Activated T-helper 17 cell treated with anti-CD3 and anti-CD28 coated beads, Interleukin-2, amount 50 U/mL, for 72 hours (primary cell): ENCODE measurements at regions not wholly inside any gene's neighbourhood (a gene's known extent, or its start where the extent isn't known, plus 50 kb on each side); places are given as distances from the start of the nearest gene placed in this dataset.
A peak's percentile ranks its signal among the peaks of the same experiment; 100 is the strongest.
"Not testable (repeated sequence)": the region's sequence is repeated elsewhere in the genome, so short reads cannot be mapped to it uniquely, and the experiment has no call there.

Experiments
- ATAC-seq: fragments of 150-1000 bp; cut with Tn5 transposase; replicated peaks from 2 replicates; pipeline ENCODE4 v1.10.0; 2021; ENCODE audit warnings: mild to moderate bottlenecking, moderate library complexity
- H3K27ac Mint-ChIP-seq: one replicate; pipeline ENCODE4 v1.8.0; 2022; ENCODE audit warnings: mixed read lengths
- H3K27me3 Mint-ChIP-seq: one replicate; pipeline ENCODE4 v1.8.0; 2022; ENCODE audit warnings: mixed read lengths
- H3K36me3 Mint-ChIP-seq: one replicate; pipeline ENCODE4 v1.8.0; 2022; ENCODE audit warnings: low read depth, mild to moderate bottlenecking, mixed read lengths
- H3K4me1 Mint-ChIP-seq: one replicate; pipeline ENCODE4 v1.8.0; 2022; ENCODE audit warnings: mixed read lengths
- H3K4me3 Mint-ChIP-seq: one replicate; pipeline ENCODE4 v1.8.0; 2022; ENCODE audit warnings: mild to moderate bottlenecking, mixed read lengths
- H3K9me3 Mint-ChIP-seq: one replicate; pipeline ENCODE4 v1.8.0; 2022; ENCODE audit warnings: mixed read lengths

GRCh38 chrY:20891440-20892160 is 135.7 kb downstream of the RPS4Y2 start:
- Mint-ChIP-seq H3K9me3 (no peaks in the 10 kb centered on the region), H3K27me3 (no peaks in the 10 kb centered on the region), H3K27ac (no peak overlapping the region), H3K4me1 (no peaks in the 10 kb centered on the region), H3K4me3 (no peak overlapping the region), H3K36me3 (no peaks in the 10 kb centered on the region)
- ATAC-seq = no peak

DNA sequence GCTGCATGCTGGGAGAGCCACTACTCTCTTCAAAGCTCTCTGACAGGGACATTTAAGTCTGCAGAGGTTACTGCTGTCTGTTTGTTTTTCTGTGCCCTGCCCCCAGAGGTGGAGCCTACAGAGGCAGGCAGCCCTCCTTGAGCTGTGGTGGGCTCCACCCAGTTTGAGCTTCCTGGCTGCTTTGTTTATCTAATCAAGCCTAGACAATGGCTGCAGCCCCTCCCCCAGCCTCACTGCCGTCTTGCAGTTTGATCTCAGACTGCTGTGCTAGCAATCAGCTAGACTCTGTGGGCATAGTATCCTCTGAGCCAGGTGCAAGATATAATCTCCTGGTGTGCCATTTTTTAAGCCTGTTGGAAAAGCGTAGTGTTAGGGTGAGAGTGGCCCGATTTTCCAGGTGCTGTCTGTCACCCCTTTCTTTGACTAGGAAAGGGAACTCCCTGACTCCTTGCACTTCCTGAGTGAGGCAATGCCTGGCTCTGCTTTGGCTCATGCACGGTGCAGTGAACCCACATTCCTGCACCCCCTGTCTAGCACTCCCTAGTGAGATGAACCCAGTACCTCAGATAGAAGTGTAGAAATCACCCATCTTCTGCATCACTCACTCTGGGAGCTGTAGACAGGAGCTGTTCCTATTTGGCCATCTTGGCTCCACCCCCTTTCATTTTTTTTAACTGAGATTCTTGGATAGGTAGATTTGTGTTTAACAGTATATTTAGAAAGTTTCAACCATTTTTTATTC is 169.6 kb downstream of the RPS4Y2 start:
- H3K36me3 Mint-ChIP-seq, H3K27me3 Mint-ChIP-seq, H3K27ac Mint-ChIP-seq, H3K4me1 Mint-ChIP-seq, ATAC-seq, H3K9me3 Mint-ChIP-seq: not testable (repeated sequence)
- peak overlapping the region; percentile 34 for H3K4me3 Mint-ChIP-seq

- Mint-ChIP-seq H3K36me3 (no peaks in the 10 kb centered on the region), H3K27ac (no peak overlapping the region), H3K27me3 (no peaks in the 10 kb centered on the region), H3K4me3 (no peak overlapping the region), H3K9me3 (peaks cover 5% of the 10 kb centered on the region), H3K4me1 (no peaks in the 10 kb centered on the region)
- no peak for ATAC-seq
Measured at GRCh38 chrY:20929691-20930342, 173.9 kb downstream of the RPS4Y2 start.

GRCh38 chrY:20936709-20937251 is 180.9 kb downstream of the RPS4Y2 start:
- not testable (repeated sequence) for H3K4me3 Mint-ChIP-seq, H3K36me3 Mint-ChIP-seq, ATAC-seq, H3K9me3 Mint-ChIP-seq, H3K4me1 Mint-ChIP-seq, H3K27me3 Mint-ChIP-seq, H3K27ac Mint-ChIP-seq

- Mint-ChIP-seq H3K27ac (no peak overlapping the region), H3K36me3 (no peaks in the 10 kb centered on the region), H3K4me1 (peaks cover 7% of the 10 kb centered on the region), H3K4me3 (peak overlapping the region; percentile 13), H3K9me3 (no peaks in the 10 kb centered on the region), H3K27me3 (no peaks in the 10 kb centered on the region)
- ATAC-seq = no peak
Measured at GRCh38 chrY:20961512-20961911, 205.6 kb downstream of the RPS4Y2 start.

- Mint-ChIP-seq H3K9me3 (no peaks in the 10 kb centered on the region), H3K27ac (no peak overlapping the region), H3K4me3 (no peak overlapping the region), H3K36me3 (no peaks in the 10 kb centered on the region), H3K4me1 (no peaks in the 10 kb centered on the region), H3K27me3 (no peaks in the 10 kb centered on the region)
- ATAC-seq = no peak
Measured at GRCh38 chrY:20967828-20968227, 211.9 kb downstream of the RPS4Y2 start.

DNA sequence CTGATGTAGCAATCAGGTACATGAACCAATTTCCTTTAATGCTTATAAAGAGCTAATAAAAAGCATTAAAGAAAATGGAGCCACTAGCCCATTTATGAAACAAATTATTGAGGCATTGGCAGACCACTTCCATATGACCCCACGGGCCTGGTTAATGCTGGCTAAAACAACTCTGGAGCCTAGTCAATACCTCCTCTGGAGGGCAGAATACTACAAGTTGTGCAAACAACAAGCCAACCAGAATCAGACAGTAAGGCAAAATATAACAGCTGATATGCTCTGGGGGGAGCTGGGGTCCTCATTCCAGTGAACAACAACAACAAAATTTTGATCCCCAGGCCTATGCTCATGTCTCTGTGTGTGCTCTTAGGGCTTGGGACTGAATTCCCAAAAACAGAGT is 212.3 kb downstream of the RPS4Y2 start:
- H3K4me1 Mint-ChIP-seq = no peaks in the 10 kb centered on the region
- H3K4me3 Mint-ChIP-seq = no peak overlapping the region
- ATAC-seq = no peak
- no peaks in the 10 kb centered on the region for H3K9me3 Mint-ChIP-seq
- no peaks in the 10 kb centered on the region for H3K27me3 Mint-ChIP-seq
- H3K27ac Mint-ChIP-seq = no peak overlapping the region
- no peaks in the 10 kb centered on the region for H3K36me3 Mint-ChIP-seq

DNA sequence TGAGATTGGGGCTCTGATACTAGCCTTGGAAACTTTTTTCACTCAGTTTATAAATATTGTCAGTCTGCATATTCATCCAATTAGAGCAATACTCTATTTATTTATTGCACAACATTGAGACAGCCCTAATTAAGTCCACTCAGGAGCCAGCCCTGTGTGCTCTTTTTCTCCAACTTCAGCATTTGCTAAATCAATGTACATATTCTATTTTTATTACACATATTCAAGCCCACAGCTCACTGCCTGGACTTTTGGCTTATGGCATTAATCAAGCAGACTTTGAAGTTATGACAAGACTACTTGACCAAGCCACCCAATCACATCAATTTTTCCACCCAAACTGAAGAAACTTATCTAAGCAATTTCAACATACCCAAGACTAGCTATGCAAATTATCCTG is 215.5 kb downstream of the RPS4Y2 start:
- Mint-ChIP-seq H3K4me1 (no peaks in the 10 kb centered on the region), H3K4me3 (no peak overlapping the region), H3K27ac (no peak overlapping the region), H3K27me3 (no peaks in the 10 kb centered on the region), H3K36me3 (no peaks in the 10 kb centered on the region), H3K9me3 (no peaks in the 10 kb centered on the region)
- no peak for ATAC-seq

DNA sequence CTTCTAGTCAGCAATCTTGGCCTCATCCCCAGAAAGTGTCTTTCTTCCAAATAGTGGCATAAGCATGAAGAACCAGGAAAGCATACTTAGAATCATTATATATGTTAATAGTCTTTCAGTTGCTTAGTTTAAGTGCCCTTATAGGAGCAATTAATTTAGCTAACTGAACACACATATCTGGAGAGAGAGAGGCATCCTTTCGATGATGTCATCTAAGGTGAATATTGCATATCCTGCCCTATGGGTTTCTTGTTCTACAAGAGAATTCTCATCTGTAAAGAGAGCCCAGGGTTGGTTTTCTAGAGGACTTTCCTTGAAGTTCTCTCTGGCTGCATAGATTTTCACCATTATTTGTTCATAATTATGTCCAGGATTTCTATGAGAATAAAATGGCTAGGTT is 230.1 kb downstream of the RPS4Y2 start:
- Mint-ChIP-seq H3K27ac (no peak overlapping the region), H3K9me3 (no peaks in the 10 kb centered on the region), H3K27me3 (no peaks in the 10 kb centered on the region), H3K36me3 (no peaks in the 10 kb centered on the region), H3K4me1 (peaks cover 7% of the 10 kb centered on the region), H3K4me3 (no peak overlapping the region)
- ATAC-seq = no peak

- ATAC-seq = peak; percentile 53
- H3K27me3 Mint-ChIP-seq = no peaks in the 10 kb centered on the region
- no peaks in the 10 kb centered on the region for H3K36me3 Mint-ChIP-seq
- H3K4me1 Mint-ChIP-seq = peaks cover 12% of the 10 kb centered on the region
- no peak overlapping the region for H3K27ac Mint-ChIP-seq
- peak overlapping the region; percentile 48 for H3K4me3 Mint-ChIP-seq
- H3K9me3 Mint-ChIP-seq = no peaks in the 10 kb centered on the region
Measured at GRCh38 chrY:20990123-20990522, 234.2 kb downstream of the RPS4Y2 start.

DNA sequence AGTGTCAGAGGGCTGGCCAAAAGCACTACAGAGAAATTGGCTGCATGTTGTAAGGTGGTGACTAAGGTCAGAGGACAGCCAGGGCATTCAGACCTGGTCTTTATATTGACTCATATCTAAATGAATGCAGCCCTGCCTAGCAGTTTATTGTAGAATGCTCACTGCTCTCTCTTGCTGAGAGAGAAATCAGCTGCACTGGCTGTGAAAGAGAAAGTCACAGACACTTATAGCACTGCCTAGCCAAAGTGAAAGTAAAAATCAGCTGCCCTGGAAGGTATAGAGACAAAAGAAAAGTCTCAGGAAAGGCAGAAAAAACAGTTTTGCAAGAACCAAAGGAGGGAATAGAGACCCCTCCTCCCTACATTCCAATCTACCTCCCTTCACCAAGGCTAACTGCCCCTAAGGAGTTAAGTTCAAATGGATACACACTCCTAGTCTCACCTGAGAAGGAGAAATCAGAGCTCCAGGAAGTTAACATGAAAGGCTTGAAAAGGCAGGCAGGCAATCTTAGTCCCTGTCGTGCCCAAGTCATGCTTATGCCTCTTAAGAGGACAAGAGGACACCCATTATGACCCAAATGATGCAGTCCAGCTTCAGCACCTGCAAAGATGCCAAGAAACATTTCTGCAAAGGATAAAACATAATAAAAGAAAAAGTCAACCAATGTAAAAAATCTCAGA is 235.1 kb downstream of the RPS4Y2 start:
- peak overlapping the region; percentile 48 for H3K4me3 Mint-ChIP-seq
- H3K27ac Mint-ChIP-seq = no peak overlapping the region
- no peaks in the 10 kb centered on the region for H3K27me3 Mint-ChIP-seq
- no peaks in the 10 kb centered on the region for H3K9me3 Mint-ChIP-seq
- no peaks in the 10 kb centered on the region for H3K36me3 Mint-ChIP-seq
- peaks cover 12% of the 10 kb centered on the region for H3K4me1 Mint-ChIP-seq
- ATAC-seq = peak; percentile 68

DNA sequence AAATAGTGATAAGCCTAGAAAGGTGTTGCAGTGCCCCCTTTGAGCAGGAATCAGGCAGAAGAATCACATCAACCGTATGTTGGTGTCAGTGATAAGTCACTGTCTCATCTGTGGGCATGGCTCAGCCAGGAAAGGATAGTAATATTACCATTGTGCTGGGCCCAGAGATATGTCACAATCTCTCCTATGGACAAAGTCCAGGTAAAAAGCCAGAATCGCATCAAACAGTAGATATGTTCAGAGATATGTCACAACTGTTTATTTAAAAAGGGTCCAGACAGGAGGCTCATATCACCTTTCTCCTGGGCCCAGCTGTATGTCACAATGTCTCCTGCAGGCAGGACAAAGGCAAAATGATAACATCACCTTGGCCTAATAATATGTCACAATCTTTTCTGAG is 241.4 kb downstream of the RPS4Y2 start:
- ATAC-seq = no peak
- H3K4me1 Mint-ChIP-seq = peaks cover 5% of the 10 kb centered on the region
- H3K4me3 Mint-ChIP-seq = no peak overlapping the region
- H3K36me3 Mint-ChIP-seq = no peaks in the 10 kb centered on the region
- no peaks in the 10 kb centered on the region for H3K27me3 Mint-ChIP-seq
- no peaks in the 10 kb centered on the region for H3K9me3 Mint-ChIP-seq
- no peak overlapping the region for H3K27ac Mint-ChIP-seq

DNA sequence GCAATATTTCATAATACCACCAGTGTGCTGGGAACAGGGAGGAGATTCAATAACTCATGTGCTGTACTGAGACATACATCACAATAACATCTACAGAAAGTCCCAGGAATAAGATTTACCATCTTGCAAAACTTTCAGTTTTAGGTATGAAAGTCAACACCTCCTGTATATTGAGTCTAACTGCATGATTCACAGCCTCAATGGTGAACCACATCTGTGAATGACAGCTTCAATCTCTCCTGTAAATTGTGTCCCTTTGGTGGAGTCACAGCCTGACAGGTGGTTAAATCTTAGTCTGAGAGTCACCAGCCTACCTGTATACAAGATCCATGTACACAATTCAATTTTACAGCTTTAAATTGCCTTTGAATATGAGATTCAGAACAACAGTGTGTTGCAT is 242.1 kb downstream of the RPS4Y2 start:
- no peak overlapping the region for H3K27ac Mint-ChIP-seq
- peaks cover 5% of the 10 kb centered on the region for H3K4me1 Mint-ChIP-seq
- peak; percentile 89 for ATAC-seq
- no peaks in the 10 kb centered on the region for H3K36me3 Mint-ChIP-seq
- no peaks in the 10 kb centered on the region for H3K9me3 Mint-ChIP-seq
- no peaks in the 10 kb centered on the region for H3K27me3 Mint-ChIP-seq
- H3K4me3 Mint-ChIP-seq = no peak overlapping the region

DNA sequence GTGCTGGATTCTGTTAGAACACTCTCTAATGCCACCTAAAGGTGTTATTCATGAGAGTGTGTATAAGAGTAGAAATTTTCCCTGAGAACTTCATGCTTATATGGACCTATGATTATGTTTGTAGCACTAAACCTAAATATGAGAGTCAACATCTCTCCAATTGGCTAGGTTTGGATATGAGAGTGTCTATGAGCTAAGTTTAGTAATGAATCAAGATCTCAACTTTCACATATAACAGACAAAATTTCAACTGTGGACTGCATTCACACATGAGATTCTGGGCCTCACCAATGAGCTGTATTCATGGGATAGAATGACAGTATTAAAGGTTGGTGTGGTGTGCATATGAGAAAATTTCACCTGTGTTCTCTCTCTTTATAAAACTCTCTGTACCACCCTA is 242.6 kb downstream of the RPS4Y2 start:
- Mint-ChIP-seq H3K4me1 (peaks cover 5% of the 10 kb centered on the region), H3K27ac (no peak overlapping the region), H3K4me3 (no peak overlapping the region), H3K27me3 (no peaks in the 10 kb centered on the region), H3K9me3 (no peaks in the 10 kb centered on the region), H3K36me3 (no peaks in the 10 kb centered on the region)
- peak; percentile 45 for ATAC-seq
